ENCODE measurements at regions not wholly inside any gene's neighbourhood (a gene's known extent, or its start where the extent isn't known, plus 50 kb on each side); places are given as distances from the start of the nearest gene placed in this dataset.
"Not testable (repeated sequence)": the region's sequence is repeated elsewhere in the genome, so short reads cannot be mapped to it uniquely, and the experiment has no call there.

GRCh38 chr4:188287169-188287894 lies 148.1 kb downstream of the TRIML1 start:
- DNase-seq (ENCODE audit: low read depth in 2 of 2): no peak

DNA sequence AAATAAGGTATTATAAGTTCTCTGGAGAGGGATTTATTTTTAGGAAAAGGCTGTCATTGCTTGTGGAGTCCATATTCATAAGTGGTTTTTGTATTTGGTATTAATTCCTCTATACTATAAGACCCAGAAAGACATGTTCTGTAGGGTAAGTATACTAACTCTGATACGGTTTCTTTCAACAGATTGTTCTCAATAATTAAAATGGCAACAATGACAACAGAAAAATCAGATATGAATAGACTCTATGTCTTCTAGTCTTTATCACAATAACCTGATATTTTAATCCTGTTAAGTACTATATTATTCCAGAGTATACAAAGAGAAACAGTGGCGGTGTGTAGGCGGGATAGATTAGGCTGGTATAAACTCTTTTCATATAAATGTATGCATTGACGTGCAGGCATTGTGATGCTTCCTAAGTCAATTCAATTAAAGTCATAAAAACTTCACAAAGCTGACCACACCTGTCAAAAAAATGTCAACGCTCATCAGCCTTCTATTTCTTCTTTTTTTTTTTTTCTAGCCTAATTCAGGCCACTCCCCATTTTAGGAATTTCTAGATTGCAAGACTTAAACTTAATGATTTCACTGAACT lies 150.4 kb downstream of the TRIML1 start:
- no peak for DNase-seq (ENCODE audit: low read depth in 2 of 2)

- DNase-seq (ENCODE audit: low read depth in 2 of 2): no peak
These were observed 156.7 kb downstream of the TRIML1 start for GRCh38 chr4:188295899-188296298.

DNA sequence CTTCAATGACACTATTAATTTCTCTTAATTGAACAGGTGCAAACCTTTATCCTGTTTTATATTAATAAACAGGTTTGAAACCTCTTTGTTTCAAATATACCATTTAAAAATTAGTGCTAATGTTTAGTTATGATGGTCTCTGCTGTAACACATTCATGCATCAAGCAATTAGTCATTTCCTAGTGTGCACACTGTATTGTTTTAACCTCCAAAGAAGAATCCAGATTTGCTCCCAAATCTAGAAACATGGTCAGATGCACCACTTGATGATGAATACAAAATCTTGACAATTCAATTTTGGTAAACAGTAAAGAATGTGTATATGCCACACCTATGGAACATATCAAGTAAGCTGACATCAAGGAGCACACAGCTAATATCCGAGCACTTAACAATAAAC lies 157.1 kb downstream of the TRIML1 start:
- DNase-seq (ENCODE audit: low read depth in 2 of 2): no peak

DNA sequence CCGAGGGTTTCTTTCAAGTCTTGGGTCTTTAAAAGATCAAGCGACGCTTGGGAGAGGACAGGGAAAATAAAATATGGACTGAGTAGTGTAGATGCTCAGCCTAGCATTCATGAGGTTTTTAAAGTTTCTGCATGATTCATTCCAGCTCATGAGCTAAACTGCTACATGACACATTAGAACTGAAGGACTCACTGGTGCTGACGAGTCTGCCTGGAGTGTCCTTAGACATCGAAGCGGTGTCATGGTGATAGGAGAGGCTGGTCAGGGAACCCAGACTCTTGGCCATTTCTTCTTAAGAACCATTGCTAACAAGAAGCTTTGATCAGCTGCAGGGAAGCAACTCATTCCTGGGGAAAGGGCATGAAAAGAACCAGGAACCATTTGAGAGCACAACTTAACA lies 158.6 kb downstream of the TRIML1 start:
- no peak for DNase-seq (ENCODE audit: low read depth in 2 of 2)

DNA sequence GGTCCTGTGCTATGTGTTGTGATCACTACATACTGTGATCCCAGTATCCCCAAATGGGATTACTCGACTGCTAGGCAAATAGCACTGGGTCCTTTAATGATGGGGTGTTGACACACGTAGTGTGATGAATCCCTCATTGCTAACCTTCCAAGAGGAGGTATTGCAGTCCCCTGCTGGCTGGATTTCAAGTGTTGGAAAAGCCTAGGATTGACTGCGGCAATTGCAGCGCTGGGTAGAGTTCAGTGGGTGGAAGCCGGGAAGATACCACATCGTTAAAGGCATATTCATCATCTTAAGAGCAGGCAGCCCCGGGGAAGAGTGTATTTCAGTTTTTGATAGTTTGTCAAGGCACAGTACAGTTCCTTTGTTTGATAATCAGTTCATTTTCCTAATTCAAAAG lies 159.9 kb downstream of the TRIML1 start:
- DNase-seq (ENCODE audit: low read depth in 2 of 2): no peak

- DNase-seq (ENCODE audit: low read depth in 2 of 2): no peak
These were observed 161.1 kb downstream of the TRIML1 start for GRCh38 chr4:188300385-188300784.

GRCh38 chr4:188305690-188306089 lies 166.4 kb downstream of the TRIML1 start:
- no peak for DNase-seq (ENCODE audit: low read depth in 2 of 2)

DNA sequence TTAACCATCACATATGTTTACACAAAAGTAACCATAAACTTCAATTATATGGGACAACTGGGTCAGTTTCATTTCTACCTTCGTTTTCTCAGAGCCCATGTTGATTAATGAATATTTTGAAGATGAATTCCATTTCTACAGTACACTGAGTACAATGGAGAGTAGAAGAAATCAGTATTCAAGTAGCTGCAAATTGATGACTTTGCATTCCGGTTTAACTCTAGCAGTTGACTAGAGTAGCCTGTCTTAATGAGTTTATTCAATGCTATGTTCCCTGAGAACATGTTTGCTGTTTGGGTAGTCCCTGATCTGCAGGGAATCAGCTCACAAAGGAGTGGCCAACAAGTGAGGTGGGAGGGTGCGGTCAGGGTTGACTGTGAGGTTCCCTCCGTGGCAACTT lies 168.3 kb downstream of the TRIML1 start:
- no peak for DNase-seq (ENCODE audit: low read depth in 2 of 2)

- DNase-seq (ENCODE audit: low read depth in 2 of 2): no peak
These were observed 168.9 kb downstream of the TRIML1 start for GRCh38 chr4:188308142-188308541.

DNA sequence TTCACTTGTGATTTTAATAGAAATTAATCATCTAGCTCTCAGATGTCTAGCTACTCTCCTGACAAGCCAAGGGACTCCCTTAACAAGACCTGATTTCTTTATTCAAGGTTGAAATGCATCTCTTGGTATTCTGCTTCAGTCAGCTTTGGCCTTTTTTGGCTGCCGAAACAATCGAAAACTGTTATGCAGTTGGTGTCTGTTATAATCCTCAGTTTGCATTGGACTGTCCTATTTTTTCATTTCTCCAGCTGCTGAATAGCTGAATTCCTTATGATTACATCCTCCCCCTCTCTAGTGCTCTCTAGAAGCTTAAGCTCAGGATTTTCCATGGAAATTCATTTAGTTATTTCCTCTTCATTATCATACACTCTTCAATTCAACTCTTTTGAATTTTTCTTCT lies 177.2 kb downstream of the TRIML1 start:
- no peak for DNase-seq (ENCODE audit: low read depth in 2 of 2)

DNA sequence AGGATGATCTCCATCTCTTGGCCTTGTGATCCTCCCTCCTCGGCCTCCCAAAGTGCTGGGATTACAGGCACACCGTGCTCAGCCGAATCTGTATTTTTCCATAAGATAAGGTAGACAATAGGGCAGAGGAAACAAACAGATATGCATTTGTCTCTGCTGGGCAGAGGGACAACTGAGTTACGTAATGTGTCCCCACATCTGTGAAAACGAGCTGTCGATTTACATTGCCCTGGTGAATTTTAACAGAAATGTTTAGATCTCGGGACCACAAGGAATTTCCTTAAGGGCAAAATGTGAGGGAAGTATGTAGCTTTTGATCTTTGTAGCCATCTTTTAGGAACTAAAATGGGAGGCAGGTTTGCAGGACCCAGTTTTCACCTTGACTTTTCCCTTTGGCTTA lies 189.7 kb downstream of the TRIML1 start:
- DNase-seq (ENCODE audit: low read depth in 2 of 2): no peak

GRCh38 chr4:188329521-188329920 lies 190.3 kb downstream of the TRIML1 start:
- DNase-seq (ENCODE audit: low read depth in 2 of 2): no peak

DNA sequence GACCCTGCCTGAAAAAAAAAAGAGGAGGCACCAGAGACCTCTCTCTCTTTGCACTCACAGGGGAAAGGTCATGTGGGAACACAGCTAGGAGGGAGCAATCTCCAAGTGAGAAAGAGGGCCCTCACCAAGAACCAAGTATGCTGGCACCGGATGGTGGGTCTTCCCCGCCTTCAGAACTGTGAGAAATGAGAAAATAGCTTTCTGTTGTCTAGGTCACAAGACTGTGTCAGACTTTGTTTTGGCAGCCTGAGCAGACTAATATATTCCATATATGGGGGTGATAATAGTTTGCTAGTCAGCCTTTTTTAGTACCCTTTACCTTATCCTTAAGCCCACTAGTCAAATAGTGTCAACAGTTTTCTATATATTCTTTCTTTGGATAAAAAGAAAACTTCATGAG lies 193.0 kb downstream of the TRIML1 start:
- DNase-seq (ENCODE audit: low read depth in 2 of 2): no peak

GRCh38 chr4:188336891-188337290 lies 197.7 kb downstream of the TRIML1 start:
- DNase-seq (ENCODE audit: low read depth in 2 of 2): no peak

GRCh38 chr4:188341428-188341827 lies 202.2 kb downstream of the TRIML1 start:
- no peak for DNase-seq (ENCODE audit: low read depth in 2 of 2)

GRCh38 chr4:188346171-188346809 lies 207.0 kb downstream of the TRIML1 start:
- no peak for DNase-seq (ENCODE audit: low read depth in 2 of 2)

GRCh38 chr4:188347339-188347738 lies 208.1 kb downstream of the TRIML1 start:
- no peak for DNase-seq (ENCODE audit: low read depth in 2 of 2)

DNA sequence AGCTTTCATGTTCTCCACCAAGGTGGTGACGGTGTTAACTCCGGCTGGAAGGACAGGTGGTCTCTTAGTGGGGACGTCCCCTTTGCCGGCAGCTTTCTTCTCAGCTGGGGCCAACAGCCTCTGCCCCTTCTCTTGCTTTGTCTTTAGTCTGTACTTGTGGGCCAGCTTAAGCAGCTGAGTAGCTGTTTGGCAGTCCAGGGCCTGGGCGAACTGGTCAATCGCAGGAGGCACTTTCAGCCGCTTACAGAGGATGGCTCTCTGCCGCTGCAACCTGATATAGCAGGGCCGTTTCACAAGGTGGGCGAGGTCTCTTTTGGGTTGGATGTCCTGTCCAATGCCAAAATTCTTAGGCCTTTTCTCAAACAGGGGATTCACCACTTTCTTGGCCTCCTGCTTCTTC lies 210.3 kb downstream of the TRIML1 start:
- not testable (repeated sequence) for DNase-seq (ENCODE audit: low read depth in 2 of 2)

DNA sequence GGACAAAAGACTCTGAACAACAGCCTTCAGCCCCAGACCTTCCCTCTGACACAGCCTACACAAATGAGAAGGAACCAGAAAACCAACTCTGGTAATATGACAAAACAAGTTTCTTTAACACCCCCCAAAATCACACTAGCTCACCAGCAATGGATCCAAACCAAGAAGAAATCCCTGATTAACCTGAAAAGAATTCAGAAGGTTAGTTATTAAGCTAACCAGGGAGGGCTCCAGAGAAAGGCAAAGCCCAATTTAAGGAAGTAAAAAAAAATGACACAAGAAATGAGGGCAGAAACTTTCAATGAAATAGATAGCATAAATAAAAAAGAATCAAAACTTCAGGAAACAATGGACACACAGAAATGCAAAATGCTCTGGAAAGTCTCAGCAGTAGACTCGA lies 224.0 kb downstream of the TRIML1 start:
- no peak for DNase-seq (ENCODE audit: low read depth in 2 of 2)

GRCh38 chr4:188370777-188371176 lies 231.5 kb downstream of the TRIML1 start:
- no peak for DNase-seq (ENCODE audit: low read depth in 2 of 2)

- no peak for DNase-seq (ENCODE audit: low read depth in 2 of 2)
These were observed 232.8 kb downstream of the TRIML1 start for GRCh38 chr4:188372058-188372457.

GRCh38 chr4:188372829-188373228 lies 233.6 kb downstream of the TRIML1 start:
- DNase-seq (ENCODE audit: low read depth in 2 of 2): no peak

All from stimulated activated CD4-positive, alpha-beta T cell treated with anti-CD3 and anti-CD28 coated beads, Interleukin-1b, Interleukin-23, amount 100 ng/mL, for 4 hours (primary cell).